ENCODE measurements at regions not wholly inside any gene's neighbourhood (a gene's known extent, or its start where the extent isn't known, plus 50 kb on each side); places are given as distances from the start of the nearest gene placed in this dataset.

DNA sequence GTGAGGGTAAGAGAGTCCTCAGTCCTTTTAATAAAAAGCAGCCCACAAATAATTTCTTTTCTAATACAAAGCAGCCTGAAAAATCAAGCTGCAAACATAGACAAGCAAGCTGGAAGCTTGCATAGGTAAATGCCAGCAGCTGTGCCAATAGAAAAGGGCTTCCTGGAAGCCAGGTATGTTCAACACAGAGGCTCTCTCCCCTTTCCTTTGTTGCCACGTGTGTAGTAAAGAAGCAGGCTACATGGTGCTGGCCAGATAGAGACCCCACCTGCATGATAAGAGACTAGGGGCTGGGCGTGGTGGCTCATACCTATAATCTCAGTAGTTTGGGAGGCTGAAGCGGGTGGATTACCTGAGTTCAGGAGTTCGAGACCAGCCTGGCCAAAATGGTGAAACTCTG, 50.1 kb upstream of the ERRFI1 start:
- 89% methylated on average over 4 of the region's 4 CpGs for WGBS
- no peak overlapping the region for H3K4me3 ChIP-seq (ENCODE audit: low read depth in 1 of 3, low read length in 3 of 3)
- TF ChIP-seq YY1 (IDR thresholded peaks at IDR 0.05) (no peak), EGR1 (IDR thresholded peaks at IDR 0.05; ENCODE audit: low read depth in 2 of 2) (no peak), FOXA2 (IDR thresholded peaks at IDR 0.05) (no peak), TAF1 (conservative IDR thresholded peaks at IDR 0.05) (no peak), FOXA1 (IDR thresholded peaks at IDR 0.05) (no peak), NR2F2 (IDR thresholded peaks at IDR 0.05) (no peak)
- TF ChIP-seq, protein P1, sequence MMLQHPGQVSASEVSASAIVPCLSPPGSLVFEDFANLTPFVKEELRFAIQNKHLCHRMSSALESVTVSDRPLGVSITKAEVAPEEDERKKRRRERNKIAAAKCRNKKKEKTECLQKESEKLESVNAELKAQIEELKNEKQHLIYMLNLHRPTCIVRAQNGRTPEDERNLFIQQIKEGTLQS (IDR thresholded peaks at IDR 0.05) = no peak
- TF ChIP-seq, protein P2, sequence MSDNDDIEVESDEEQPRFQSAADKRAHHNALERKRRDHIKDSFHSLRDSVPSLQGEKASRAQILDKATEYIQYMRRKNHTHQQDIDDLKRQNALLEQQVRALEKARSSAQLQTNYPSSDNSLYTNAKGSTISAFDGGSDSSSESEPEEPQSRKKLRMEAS (IDR thresholded peaks at IDR 0.05) = no peak
- TF ChIP-seq, protein P3, sequence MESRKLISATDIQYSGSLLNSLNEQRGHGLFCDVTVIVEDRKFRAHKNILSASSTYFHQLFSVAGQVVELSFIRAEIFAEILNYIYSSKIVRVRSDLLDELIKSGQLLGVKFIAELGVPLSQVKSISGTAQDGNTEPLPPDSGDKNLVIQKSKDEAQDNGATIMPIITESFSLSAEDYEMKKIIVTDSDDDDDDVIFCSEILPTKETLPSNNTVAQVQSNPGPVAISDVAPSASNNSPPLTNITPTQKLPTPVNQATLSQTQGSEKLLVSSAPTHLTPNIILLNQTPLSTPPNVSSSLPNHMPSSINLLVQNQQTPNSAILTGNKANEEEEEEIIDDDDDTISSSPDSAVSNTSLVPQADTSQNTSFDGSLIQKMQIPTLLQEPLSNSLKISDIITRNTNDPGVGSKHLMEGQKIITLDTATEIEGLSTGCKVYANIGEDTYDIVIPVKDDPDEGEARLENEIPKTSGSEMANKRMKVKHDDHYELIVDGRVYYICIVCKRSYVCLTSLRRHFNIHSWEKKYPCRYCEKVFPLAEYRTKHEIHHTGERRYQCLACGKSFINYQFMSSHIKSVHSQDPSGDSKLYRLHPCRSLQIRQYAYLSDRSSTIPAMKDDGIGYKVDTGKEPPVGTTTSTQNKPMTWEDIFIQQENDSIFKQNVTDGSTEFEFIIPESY (IDR thresholded peaks at IDR 0.05) = no peak
- H3K4me1 ChIP-seq (ENCODE audit: control insufficient read depth in 4 of 4, insufficient read depth in 4 of 4, low read length in 3 of 4) = no peaks in the 10 kb centered on the region
- no peak overlapping the region for H3K27ac ChIP-seq (ENCODE audit: low read depth in 1 of 2, low read length in 2 of 2)
- H3K9ac ChIP-seq (ENCODE audit: low read depth in 1 of 2, low read length in 2 of 2) = no peak overlapping the region
- H3K27me3 ChIP-seq (ENCODE audit: control insufficient read depth in 4 of 4, insufficient read depth in 4 of 4, low read length in 3 of 4) = no peaks in the 10 kb centered on the region
- no peaks in the 10 kb centered on the region for H3K36me3 ChIP-seq (ENCODE audit: control insufficient read depth in 4 of 4, insufficient read depth in 3 of 4, low read depth in 1 of 4, low read length in 3 of 4)
- DNase-seq (ENCODE audit: low spot score) = no peak
- H3K9me3 ChIP-seq (ENCODE audit: control insufficient read depth in 4 of 4, low read length in 3 of 4) = no peaks in the 10 kb centered on the region

Small RNAs in the stretch of these regions (small RNA-seq; reads per million reads assigned to genes)
- 0.07 reads per million for gene RNU1-7P
